ENCODE measurements at regions not wholly inside any gene's neighbourhood (a gene's known extent, or its start where the extent isn't known, plus 50 kb on each side); places are given as distances from the start of the nearest gene placed in this dataset.
"Not testable (repeated sequence)": the region's sequence is repeated elsewhere in the genome, so short reads cannot be mapped to it uniquely, and the experiment has no call there.

DNA sequence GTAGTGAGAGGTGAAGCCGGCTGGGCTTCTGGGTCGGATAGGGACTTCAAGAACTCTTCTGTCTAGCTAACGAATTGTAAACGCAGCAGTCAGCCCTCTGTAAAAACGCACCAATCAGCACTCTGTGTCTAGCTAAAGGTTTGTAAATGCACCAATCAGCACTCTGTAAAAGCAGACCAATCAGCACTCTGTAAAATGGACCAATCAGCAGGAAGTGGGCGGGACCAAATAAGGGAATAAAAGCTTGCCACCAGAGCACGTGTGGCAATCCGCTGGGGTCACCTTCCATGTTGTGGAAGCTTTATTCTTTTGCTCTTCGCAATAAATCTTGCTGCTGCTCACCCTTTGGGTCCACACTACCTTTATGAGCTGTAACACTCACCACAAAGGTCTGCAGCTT lies 267.9 kb downstream of the INHBA start:
- TF ChIP-seq, protein P1, sequence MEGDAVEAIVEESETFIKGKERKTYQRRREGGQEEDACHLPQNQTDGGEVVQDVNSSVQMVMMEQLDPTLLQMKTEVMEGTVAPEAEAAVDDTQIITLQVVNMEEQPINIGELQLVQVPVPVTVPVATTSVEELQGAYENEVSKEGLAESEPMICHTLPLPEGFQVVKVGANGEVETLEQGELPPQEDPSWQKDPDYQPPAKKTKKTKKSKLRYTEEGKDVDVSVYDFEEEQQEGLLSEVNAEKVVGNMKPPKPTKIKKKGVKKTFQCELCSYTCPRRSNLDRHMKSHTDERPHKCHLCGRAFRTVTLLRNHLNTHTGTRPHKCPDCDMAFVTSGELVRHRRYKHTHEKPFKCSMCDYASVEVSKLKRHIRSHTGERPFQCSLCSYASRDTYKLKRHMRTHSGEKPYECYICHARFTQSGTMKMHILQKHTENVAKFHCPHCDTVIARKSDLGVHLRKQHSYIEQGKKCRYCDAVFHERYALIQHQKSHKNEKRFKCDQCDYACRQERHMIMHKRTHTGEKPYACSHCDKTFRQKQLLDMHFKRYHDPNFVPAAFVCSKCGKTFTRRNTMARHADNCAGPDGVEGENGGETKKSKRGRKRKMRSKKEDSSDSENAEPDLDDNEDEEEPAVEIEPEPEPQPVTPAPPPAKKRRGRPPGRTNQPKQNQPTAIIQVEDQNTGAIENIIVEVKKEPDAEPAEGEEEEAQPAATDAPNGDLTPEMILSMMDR (IDR thresholded peaks at IDR 0.05 in 2 of 3, conservative IDR thresholded peaks at IDR 0.05 in 1 of 3; ENCODE audit: control insufficient read depth in 2 of 3, extremely low read depth in 1 of 3, insufficient read depth in 1 of 3, low read depth in 3 of 3, low read length in 3 of 3), result not testable (repeated sequence)
- TF ChIP-seq POLR2A (IDR thresholded peaks at IDR 0.05; ENCODE audit: low read depth, low read length); GABPA (IDR thresholded peaks at IDR 0.05; ENCODE audit: low read depth); POLR2AphosphoS5 (IDR thresholded peaks at IDR 0.05; ENCODE audit: low read length): not testable (repeated sequence)

All from GM12878 (cell line).